ENCODE measurements at regions not wholly inside any gene's neighbourhood (a gene's known extent, or its start where the extent isn't known, plus 50 kb on each side); places are given as distances from the start of the nearest gene placed in this dataset.

GRCh38 chr12:22881878-22882385 is 257.0 kb downstream of the ETNK1 start:
- Histone ChIP-seq H3K4me1 (no peaks in the 10 kb centered on the region), H3K27me3 (no peaks in the 10 kb centered on the region), H3K27ac (no peak overlapping the region), H3K9me3 (no peaks in the 10 kb centered on the region), H3K36me3 (no peaks in the 10 kb centered on the region), H3K4me3 (no peak overlapping the region)
- TF ChIP-seq POLR2A (IDR thresholded peaks at IDR 0.05) = no peak
- no peak for TF ChIP-seq CTCF (IDR thresholded peaks at IDR 0.05)
- DNase-seq = no peak
- WGBS, 2 donors = 66 to 71% methylated on average over 3 of the region's 3 CpGs
- intact Hi-C loops (cut with DNase I) = no loop called here

- Histone ChIP-seq H3K4me1 (no peaks in the 10 kb centered on the region), H3K27ac (no peak overlapping the region), H3K9me3 (no peaks in the 10 kb centered on the region), H3K27me3 (no peaks in the 10 kb centered on the region), H3K4me3 (no peak overlapping the region), H3K36me3 (no peaks in the 10 kb centered on the region)
- no peak for DNase-seq
- intact Hi-C loops (cut with DNase I) = no loop called here
- TF ChIP-seq POLR2A (IDR thresholded peaks at IDR 0.05) (no peak), CTCF (IDR thresholded peaks at IDR 0.05) (no peak)
- WGBS, 2 donors = 74 to 84% methylated on average over 2 of the region's 2 CpGs
These were observed 257.6 kb downstream of the ETNK1 start for GRCh38 chr12:22882559-22882958.

GRCh38 chr12:22893878-22894277 is 268.9 kb downstream of the ETNK1 start:
- H3K36me3 ChIP-seq = no peaks in the 10 kb centered on the region
- H3K27ac ChIP-seq = no peak overlapping the region
- no peaks in the 10 kb centered on the region for H3K9me3 ChIP-seq
- no peak for DNase-seq
- no peak overlapping the region for H3K4me3 ChIP-seq
- WGBS, 2 donors = 25 to 42% methylated on average over 2 of the region's 2 CpGs
- no peaks in the 10 kb centered on the region for H3K27me3 ChIP-seq
- no peak for TF ChIP-seq POLR2A (IDR thresholded peaks at IDR 0.05)
- no peak for TF ChIP-seq CTCF (IDR thresholded peaks at IDR 0.05)
- intact Hi-C loops (cut with DNase I) = no loop called here
- H3K4me1 ChIP-seq = no peaks in the 10 kb centered on the region

GRCh38 chr12:22899184-22899583 is 274.2 kb downstream of the ETNK1 start:
- H3K27ac ChIP-seq = no peak overlapping the region
- 50 to 56% methylated on average over 4 of the region's 4 CpGs for WGBS, 2 donors
- intact Hi-C loops (cut with DNase I) = no loop called here
- no peak for DNase-seq
- TF ChIP-seq POLR2A (IDR thresholded peaks at IDR 0.05) = no peak
- no peak for TF ChIP-seq CTCF (IDR thresholded peaks at IDR 0.05)
- no peaks in the 10 kb centered on the region for H3K4me1 ChIP-seq
- H3K9me3 ChIP-seq = no peaks in the 10 kb centered on the region
- H3K4me3 ChIP-seq = no peak overlapping the region
- no peaks in the 10 kb centered on the region for H3K36me3 ChIP-seq
- no peaks in the 10 kb centered on the region for H3K27me3 ChIP-seq

- TF ChIP-seq CTCF (IDR thresholded peaks at IDR 0.05) = no peak
- TF ChIP-seq POLR2A (IDR thresholded peaks at IDR 0.05) = no peak
- no peak overlapping the region for H3K4me3 ChIP-seq
- intact Hi-C loops (cut with DNase I) = no loop called here
- no peak overlapping the region for H3K27ac ChIP-seq
- H3K9me3 ChIP-seq = no peaks in the 10 kb centered on the region
- H3K4me1 ChIP-seq = no peaks in the 10 kb centered on the region
- no peak for DNase-seq
- no peaks in the 10 kb centered on the region for H3K36me3 ChIP-seq
- no peaks in the 10 kb centered on the region for H3K27me3 ChIP-seq
These were observed 275.4 kb downstream of the ETNK1 start for GRCh38 chr12:22900401-22900800.
